ENCODE measurements at regions not wholly inside any gene's neighbourhood (a gene's known extent, or its start where the extent isn't known, plus 50 kb on each side); places are given as distances from the start of the nearest gene placed in this dataset.
"Not testable (repeated sequence)": the region's sequence is repeated elsewhere in the genome, so short reads cannot be mapped to it uniquely, and the experiment has no call there.

- no peaks in the 10 kb centered on the region for H3K4me1 ChIP-seq
- no peak overlapping the region for H3K4me3 ChIP-seq (replicated peaks in 1 of 3)
- WGBS, 2 donors, result 55 to 93% methylated on average over 1 of the region's 1 CpG
- no peaks in the 10 kb centered on the region for H3K9me3 ChIP-seq
- TF ChIP-seq CTCF (IDR thresholded peaks at IDR 0.05) (no peak), POLR2A (IDR thresholded peaks at IDR 0.05) (no peak)
- DNase-seq, result no peak
- no peaks in the 10 kb centered on the region for H3K36me3 ChIP-seq
- intact Hi-C loops (cut with DNase I), result no loop called here
- no peak overlapping the region for H3K27ac ChIP-seq
- H3K27me3 ChIP-seq, result no peaks in the 10 kb centered on the region
These were observed 1522.4 kb downstream of the SI start for GRCh38 chr3:163555918-163556317.

GRCh38 chr3:163552659-163552966, 1525.7 kb downstream of the SI start:
- Histone ChIP-seq H3K4me1 (no peaks in the 10 kb centered on the region), H3K27ac (no peak overlapping the region), H3K36me3 (no peaks in the 10 kb centered on the region), H3K9me3 (no peaks in the 10 kb centered on the region), H3K27me3 (no peaks in the 10 kb centered on the region), H3K4me3 (replicated peaks in 1 of 3) (no peak overlapping the region)
- DNase-seq, result no peak
- 88 to 89% methylated on average over 7 to 17 of the region's 17 CpGs for WGBS, 2 donors
- intact Hi-C loops (cut with DNase I), result no loop called here
- TF ChIP-seq POLR2A (IDR thresholded peaks at IDR 0.05), result no peak
- no peak for TF ChIP-seq CTCF (IDR thresholded peaks at IDR 0.05)

GRCh38 chr3:163551915-163552658, 1526.2 kb downstream of the SI start:
- intact Hi-C loops (cut with DNase I); DNase-seq; H3K36me3 ChIP-seq; H3K4me3 ChIP-seq (replicated peaks in 1 of 3); H3K27ac ChIP-seq; H3K9me3 ChIP-seq; H3K4me1 ChIP-seq; H3K27me3 ChIP-seq: not testable (repeated sequence)
- 96 to 97% methylated on average over 7 to 22 of the region's 37 CpGs for WGBS, 2 donors

- Histone ChIP-seq H3K9me3 (no peaks in the 10 kb centered on the region), H3K36me3 (no peaks in the 10 kb centered on the region), H3K4me1 (no peaks in the 10 kb centered on the region), H3K4me3 (replicated peaks in 1 of 3) (no peak overlapping the region), H3K27ac (no peak overlapping the region), H3K27me3 (no peaks in the 10 kb centered on the region)
- TF ChIP-seq POLR2A (IDR thresholded peaks at IDR 0.05) (no peak), CTCF (IDR thresholded peaks at IDR 0.05) (no peak)
- intact Hi-C loops (cut with DNase I), result no loop called here
- DNase-seq, result no peak
- WGBS, 2 donors, result 78 to 83% methylated on average over 1 of the region's 1 CpG
These were observed 1530.3 kb downstream of the SI start for GRCh38 chr3:163548015-163548414.

- Histone ChIP-seq H3K36me3 (no peaks in the 10 kb centered on the region), H3K4me1 (no peaks in the 10 kb centered on the region), H3K9me3 (no peaks in the 10 kb centered on the region), H3K27ac (no peak overlapping the region), H3K27me3 (no peaks in the 10 kb centered on the region), H3K4me3 (replicated peaks in 1 of 3) (no peak overlapping the region)
- no peak for DNase-seq
- intact Hi-C loops (cut with DNase I), result no loop called here
- TF ChIP-seq CTCF (IDR thresholded peaks at IDR 0.05) (no peak), POLR2A (IDR thresholded peaks at IDR 0.05) (no peak)
- 42 to 51% methylated on average over 3 of the region's 3 CpGs for WGBS, 2 donors
These were observed 1531.1 kb downstream of the SI start for GRCh38 chr3:163547014-163547685.
